Mesothelial cell of epicardium (in vitro differentiated cells): ENCODE measurements at regions not wholly inside any gene's neighbourhood (a gene's known extent, or its start where the extent isn't known, plus 50 kb on each side); places are given as distances from the start of the nearest gene placed in this dataset.
A peak's percentile ranks its signal among the peaks of the same experiment; 100 is the strongest.

Experiments
- DNase-seq, 2 experiments: peaks; one replicate each; pipeline ENCODE4 v3.0.0; 2021; ENCODE audit warnings: low spot score in 2 of 2; ENCODE audit not compliant: unreplicated experiment in 2 of 2
- H3K27ac Mint-ChIP-seq: 2 replicates; pipeline ENCODE4 v1.8.0; 2021; ENCODE audit warnings: mixed read lengths
- H3K27me3 Mint-ChIP-seq: 2 replicates; pipeline ENCODE4 v1.8.0; 2021; ENCODE audit warnings: low read depth, mixed read lengths
- H3K36me3 Mint-ChIP-seq: 2 replicates; pipeline ENCODE4 v1.8.0; 2021; ENCODE audit warnings: mixed read lengths
- H3K4me1 Mint-ChIP-seq: 2 replicates; pipeline ENCODE4 v1.8.0; 2021; ENCODE audit warnings: mixed read lengths
- H3K4me3 Mint-ChIP-seq: 2 replicates; pipeline ENCODE4 v1.8.0; 2021; ENCODE audit warnings: mild to moderate bottlenecking, moderate library complexity, mixed read lengths
- H3K9me3 Mint-ChIP-seq: 2 replicates; pipeline ENCODE4 v1.8.0; 2021; ENCODE audit warnings: mixed read lengths
- CTCF ChIP-seq: fragments of 200-600 bp; sonication (generic); IDR thresholded peaks from one replicate; pipeline ENCODE4 v1.5.0; 2021; ENCODE audit warnings: antibody characterized with exemption; ENCODE audit not compliant: unreplicated experiment

GRCh38 chr4:122300776-122301175 lies 78.0 kb upstream of the ADAD1 start:
- H3K27ac Mint-ChIP-seq = no peak overlapping the region
- H3K27me3 Mint-ChIP-seq = no peaks in the 10 kb centered on the region
- no peak for TF ChIP-seq CTCF
- peaks cover 15% of the 10 kb centered on the region for H3K9me3 Mint-ChIP-seq
- no peak for DNase-seq
- peaks cover 26% of the 10 kb centered on the region for H3K36me3 Mint-ChIP-seq
- no peak overlapping the region for H3K4me3 Mint-ChIP-seq
- peaks cover under 1% of the 10 kb centered on the region for H3K4me1 Mint-ChIP-seq

DNA sequence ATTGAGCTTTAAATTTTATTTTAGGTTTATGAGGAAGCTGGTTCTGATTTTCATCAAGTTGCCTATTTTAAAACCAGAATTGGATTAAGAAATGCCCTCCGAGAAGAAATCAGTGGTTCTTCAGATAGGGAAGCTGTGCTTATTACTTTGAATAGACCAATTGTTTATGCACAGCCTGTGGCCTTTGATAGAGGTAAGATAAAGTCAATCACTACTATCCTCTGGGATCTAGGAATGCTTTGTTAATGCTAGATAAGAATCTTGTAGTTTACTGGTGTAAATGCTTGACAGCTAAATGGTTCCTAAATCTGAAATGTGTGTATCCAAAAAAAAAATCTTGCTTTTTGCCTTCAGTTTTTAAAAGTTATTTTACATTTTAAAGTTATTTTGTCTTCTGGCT lies 73.0 kb upstream of the ADAD1 start:
- H3K4me3 Mint-ChIP-seq = no peak overlapping the region
- H3K27ac Mint-ChIP-seq = no peak overlapping the region
- no peak for TF ChIP-seq CTCF
- H3K36me3 Mint-ChIP-seq = peaks cover 24% of the 10 kb centered on the region
- DNase-seq = no peak
- H3K4me1 Mint-ChIP-seq = peaks cover 4% of the 10 kb centered on the region
- H3K27me3 Mint-ChIP-seq = no peaks in the 10 kb centered on the region
- H3K9me3 Mint-ChIP-seq = no peaks in the 10 kb centered on the region

- Mint-ChIP-seq H3K27me3 (no peaks in the 10 kb centered on the region), H3K36me3 (peaks cover 20% of the 10 kb centered on the region)
These were observed 68.7 kb upstream of the ADAD1 start for GRCh38 chr4:122309988-122310626.

DNA sequence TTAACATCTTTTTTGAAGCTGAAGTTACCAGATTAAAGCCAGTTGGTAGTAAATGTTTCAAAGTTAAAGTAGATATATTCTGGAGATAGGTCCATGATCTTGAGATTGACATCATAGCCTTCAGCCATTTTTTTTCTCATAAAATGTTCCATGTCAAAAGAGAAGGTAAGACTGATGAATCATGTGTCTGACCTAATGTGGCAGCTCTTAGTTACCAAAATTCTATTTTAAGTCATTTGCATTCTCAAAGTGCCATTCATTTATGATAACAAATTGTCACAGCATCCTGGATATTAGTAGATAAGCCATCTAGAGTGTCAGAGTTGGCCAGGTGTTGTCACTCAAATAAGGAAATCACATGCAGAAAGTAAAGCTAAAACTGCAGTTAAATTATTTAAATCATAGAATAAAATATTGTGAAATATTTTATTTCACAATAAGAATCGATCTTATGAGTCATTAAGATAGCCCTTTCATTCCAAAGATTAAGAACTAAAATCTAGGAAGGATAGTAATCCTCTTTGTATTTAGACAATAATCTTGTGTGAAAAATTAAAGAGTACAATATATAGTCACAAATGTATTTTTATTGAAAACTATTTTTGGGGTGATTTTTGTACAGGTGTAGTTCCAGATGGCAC lies 65.7 kb upstream of the ADAD1 start:
- H3K4me3 Mint-ChIP-seq = no peak overlapping the region
- peaks cover 24% of the 10 kb centered on the region for H3K36me3 Mint-ChIP-seq
- no peak overlapping the region for H3K27ac Mint-ChIP-seq
- TF ChIP-seq CTCF = no peak
- no peak for DNase-seq
- no peaks in the 10 kb centered on the region for H3K4me1 Mint-ChIP-seq
- H3K27me3 Mint-ChIP-seq = no peaks in the 10 kb centered on the region
- H3K9me3 Mint-ChIP-seq = no peaks in the 10 kb centered on the region

More at GRCh38 chr4:122309988-122310626, 68.7 kb upstream of the ADAD1 start:
- Mint-ChIP-seq H3K4me3 (no peak overlapping the region), H3K27ac (no peak overlapping the region), H3K9me3 (no peaks in the 10 kb centered on the region), H3K4me1 (peaks cover 4% of the 10 kb centered on the region)
- TF ChIP-seq CTCF = peak; percentile 70
- no peak for DNase-seq

DNA sequence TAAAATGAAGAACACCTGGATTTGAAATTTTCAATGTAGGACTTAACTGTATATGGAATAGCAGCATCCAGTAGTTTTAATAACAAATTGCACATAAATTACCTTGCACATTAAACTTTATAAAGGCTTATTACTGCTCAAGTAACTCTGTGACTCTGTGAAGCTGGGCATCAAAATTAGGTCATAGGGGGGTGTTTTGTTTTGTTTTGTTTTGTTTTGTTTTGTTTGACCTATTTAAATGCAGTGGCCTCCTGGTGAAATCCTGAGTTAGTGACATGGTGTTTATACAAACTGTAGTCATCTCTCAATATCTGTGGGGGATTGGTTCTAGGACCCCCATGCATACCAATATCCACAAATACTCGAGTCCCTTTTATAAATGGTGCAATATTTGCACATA lies 51.9 kb upstream of the ADAD1 start:
- TF ChIP-seq CTCF = no peak
- DNase-seq = no peak
- Mint-ChIP-seq H3K36me3 (peaks cover 36% of the 10 kb centered on the region), H3K4me3 (no peak overlapping the region), H3K4me1 (no peaks in the 10 kb centered on the region), H3K9me3 (no peaks in the 10 kb centered on the region), H3K27me3 (no peaks in the 10 kb centered on the region), H3K27ac (no peak overlapping the region)
